Endothelial cell (in vitro differentiated cells): ENCODE measurements at regions not wholly inside any gene's neighbourhood (a gene's known extent, or its start where the extent isn't known, plus 50 kb on each side); places are given as distances from the start of the nearest gene placed in this dataset.

Experiments
- DNase-seq: peaks from one replicate; pipeline ENCODE4 v3.0.0; 2021; ENCODE audit warnings: low spot score
- H3K27ac Mint-ChIP-seq: one replicate; pipeline ENCODE4 v1.8.0; 2021; ENCODE audit warnings: mixed read lengths, inconsistent platforms; ENCODE audit not compliant: unreplicated experiment
- H3K27me3 Mint-ChIP-seq: one replicate; pipeline ENCODE4 v1.8.0; 2021; ENCODE audit warnings: mild to moderate bottlenecking, moderate library complexity, mixed read lengths, inconsistent platforms; ENCODE audit not compliant: unreplicated experiment
- H3K36me3 Mint-ChIP-seq: one replicate; pipeline ENCODE4 v1.8.0; 2021; ENCODE audit warnings: mild to moderate bottlenecking, low read depth, mixed read lengths, inconsistent platforms; ENCODE audit not compliant: unreplicated experiment
- H3K4me1 Mint-ChIP-seq: one replicate; pipeline ENCODE4 v1.8.0; 2021; ENCODE audit warnings: mild to moderate bottlenecking, mixed read lengths, inconsistent platforms; ENCODE audit not compliant: unreplicated experiment
- H3K4me3 Mint-ChIP-seq: one replicate; pipeline ENCODE4 v1.8.0; 2021; ENCODE audit warnings: mild to moderate bottlenecking, mixed read lengths, inconsistent platforms; ENCODE audit not compliant: unreplicated experiment
- H3K9me3 Mint-ChIP-seq: one replicate; pipeline ENCODE4 v1.8.0; 2021; ENCODE audit warnings: mixed read lengths, inconsistent platforms; ENCODE audit not compliant: unreplicated experiment
- CTCF ChIP-seq: fragments of 200-600 bp; sonication (generic); IDR thresholded peaks from one replicate; pipeline ENCODE4 v1.5.0; 2021; ENCODE audit warnings: antibody characterized with exemption; ENCODE audit not compliant: unreplicated experiment

- peaks cover 9% of the 10 kb centered on the region for H3K4me1 Mint-ChIP-seq
- H3K36me3 Mint-ChIP-seq: no peaks in the 10 kb centered on the region
- H3K27ac Mint-ChIP-seq: no peak overlapping the region
- no peak overlapping the region for H3K4me3 Mint-ChIP-seq
- DNase-seq: no peak
- TF ChIP-seq CTCF: no peak
- H3K9me3 Mint-ChIP-seq: no peaks in the 10 kb centered on the region
- peaks cover 5% of the 10 kb centered on the region for H3K27me3 Mint-ChIP-seq
These were observed 110.2 kb upstream of the FOXQ1 start for GRCh38 chr6:1201547-1202200.

DNA sequence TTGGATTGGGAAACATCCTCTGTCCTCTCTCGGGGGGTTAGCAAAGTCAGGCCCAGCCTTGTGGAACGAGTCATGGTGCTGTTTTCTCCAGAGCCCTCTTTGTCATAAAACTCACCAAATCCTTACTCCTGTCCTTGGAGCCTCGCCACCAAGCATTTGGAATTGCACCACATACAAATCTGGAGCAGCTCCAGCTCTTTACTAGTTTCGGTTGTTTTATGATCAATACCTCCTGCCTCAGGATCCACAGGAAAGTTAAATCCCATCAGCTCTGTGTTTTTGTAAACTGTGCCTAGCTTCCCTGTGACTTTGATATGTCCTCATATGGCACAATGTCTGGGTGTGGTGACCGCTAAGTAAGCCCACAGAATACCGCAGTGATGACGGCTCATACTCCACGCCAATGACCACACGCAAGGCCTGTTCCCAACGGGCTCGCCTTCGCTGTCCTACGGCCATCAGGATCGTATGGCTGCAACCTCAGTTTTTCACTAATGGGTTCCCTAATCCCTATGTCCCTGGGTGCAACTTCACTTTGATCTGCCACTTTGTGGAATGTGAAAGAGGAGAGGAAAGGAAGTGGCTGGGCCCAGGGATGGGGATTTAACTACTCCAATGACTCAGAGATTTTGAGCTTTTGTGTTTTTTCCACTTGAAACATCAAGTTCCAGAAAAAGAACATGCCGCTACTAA, 111.3 kb upstream of the FOXQ1 start:
- Mint-ChIP-seq H3K9me3 (no peaks in the 10 kb centered on the region), H3K27ac (no peak overlapping the region), H3K27me3 (peaks cover 2% of the 10 kb centered on the region), H3K4me3 (no peak overlapping the region), H3K36me3 (no peaks in the 10 kb centered on the region), H3K4me1 (no peaks in the 10 kb centered on the region)
- TF ChIP-seq CTCF: no peak
- no peak for DNase-seq

- DNase-seq: no peak
- no peak for TF ChIP-seq CTCF
- H3K36me3 Mint-ChIP-seq: no peaks in the 10 kb centered on the region
- no peaks in the 10 kb centered on the region for H3K4me1 Mint-ChIP-seq
- H3K27ac Mint-ChIP-seq: no peak overlapping the region
- H3K27me3 Mint-ChIP-seq: peaks cover 2% of the 10 kb centered on the region
- H3K9me3 Mint-ChIP-seq: no peaks in the 10 kb centered on the region
- H3K4me3 Mint-ChIP-seq: no peak overlapping the region
These were observed 111.9 kb upstream of the FOXQ1 start for GRCh38 chr6:1200081-1200408.

- Mint-ChIP-seq H3K9me3 (no peaks in the 10 kb centered on the region), H3K4me1 (no peaks in the 10 kb centered on the region), H3K36me3 (no peaks in the 10 kb centered on the region), H3K27me3 (no peaks in the 10 kb centered on the region), H3K4me3 (no peak overlapping the region), H3K27ac (no peak overlapping the region)
- no peak for DNase-seq
- TF ChIP-seq CTCF: no peak
These were observed 114.6 kb upstream of the FOXQ1 start for GRCh38 chr6:1197309-1197708.

DNA sequence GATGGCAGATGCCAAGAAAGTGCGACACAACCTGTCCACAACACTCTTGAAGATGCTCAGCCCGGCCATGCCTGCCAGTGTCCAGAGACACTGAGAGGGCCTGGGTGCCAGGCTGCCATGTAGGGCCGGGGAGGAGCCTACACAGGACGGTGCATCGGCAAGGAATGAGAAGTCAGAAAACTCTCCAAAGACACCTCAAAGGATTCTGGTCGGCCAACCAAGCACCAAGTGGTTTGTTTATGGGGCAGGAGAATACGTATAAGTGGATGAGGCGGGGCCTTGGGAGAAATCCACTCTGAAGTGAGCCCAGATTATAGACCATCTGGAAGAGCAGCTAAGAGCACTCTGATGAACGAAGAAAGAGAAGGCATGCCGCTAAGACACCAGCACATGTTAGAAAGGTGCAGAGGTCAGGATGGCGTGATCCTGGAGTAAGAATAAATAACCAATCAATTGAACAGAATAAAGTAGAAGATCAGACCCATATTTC, 120.7 kb upstream of the FOXQ1 start:
- H3K36me3 Mint-ChIP-seq: no peaks in the 10 kb centered on the region
- TF ChIP-seq CTCF: no peak
- H3K27ac Mint-ChIP-seq: no peak overlapping the region
- no peak for DNase-seq
- no peaks in the 10 kb centered on the region for H3K9me3 Mint-ChIP-seq
- H3K4me1 Mint-ChIP-seq: no peaks in the 10 kb centered on the region
- H3K27me3 Mint-ChIP-seq: no peaks in the 10 kb centered on the region
- H3K4me3 Mint-ChIP-seq: no peak overlapping the region
